SKM-1 (cell line): ENCODE measurements at regions not wholly inside any gene's neighbourhood (a gene's known extent, or its start where the extent isn't known, plus 50 kb on each side); places are given as distances from the start of the nearest gene placed in this dataset.

Experiments
- DNase-seq: peaks from one replicate; lab custom pipeline; 2025; ENCODE audit not compliant: unreplicated experiment; lab: John Stamatoyannopoulos, UW

DNA sequence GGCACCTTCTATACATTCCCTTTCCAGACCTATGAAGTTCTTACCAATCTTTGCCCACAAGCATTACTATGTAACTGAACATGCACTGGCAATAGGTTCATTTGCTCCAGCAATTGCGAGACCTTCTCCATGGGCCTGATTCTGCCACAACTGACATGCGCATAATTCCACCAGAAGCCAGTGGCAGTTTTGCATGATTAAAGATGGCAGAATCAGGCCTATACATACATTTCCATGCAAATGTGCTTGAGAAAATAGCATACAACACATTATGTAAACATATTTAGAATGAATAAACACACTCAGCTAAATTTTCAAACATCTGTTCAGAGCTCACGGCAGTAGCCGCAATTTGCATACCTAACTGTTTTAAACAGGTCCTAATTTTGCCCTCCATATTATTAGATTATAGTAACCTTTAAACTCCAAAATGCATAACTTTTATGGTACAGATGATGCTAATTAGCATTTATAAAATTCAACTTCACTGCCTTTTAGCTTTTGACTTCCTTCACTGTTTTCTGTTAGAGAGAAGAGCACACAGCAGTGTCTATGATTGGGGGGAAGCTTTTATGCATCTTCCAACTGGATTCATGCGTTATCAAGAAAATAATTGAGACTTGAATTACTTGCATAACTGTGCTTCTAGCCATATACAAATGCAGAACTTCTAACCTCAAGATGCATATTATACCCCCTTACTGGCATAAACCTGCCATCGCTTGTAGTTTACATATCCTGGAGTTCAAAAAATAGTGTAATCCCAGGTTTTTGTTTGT lies 155.3 kb upstream of the CDH19 start:
- DNase-seq: no peak

DNA sequence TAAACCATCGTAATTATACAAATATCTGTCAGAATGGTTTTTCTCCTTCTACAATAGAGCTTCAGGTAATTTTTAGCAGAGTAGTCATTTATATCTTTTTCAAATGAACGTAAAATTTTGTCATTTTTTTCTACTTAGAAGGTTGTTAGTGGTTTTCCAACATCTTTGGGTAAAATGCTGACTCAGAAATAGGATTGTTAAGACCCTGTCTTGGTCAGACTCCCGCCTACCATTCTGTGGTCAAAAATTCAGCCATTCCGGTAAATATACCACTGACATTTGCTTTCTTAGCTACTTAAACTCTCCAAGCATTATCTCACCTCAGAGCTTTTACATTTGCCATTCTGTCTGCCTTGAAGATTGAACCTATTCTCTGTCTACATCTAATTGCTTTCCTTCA lies 154.1 kb upstream of the CDH19 start:
- DNase-seq: no peak

DNA sequence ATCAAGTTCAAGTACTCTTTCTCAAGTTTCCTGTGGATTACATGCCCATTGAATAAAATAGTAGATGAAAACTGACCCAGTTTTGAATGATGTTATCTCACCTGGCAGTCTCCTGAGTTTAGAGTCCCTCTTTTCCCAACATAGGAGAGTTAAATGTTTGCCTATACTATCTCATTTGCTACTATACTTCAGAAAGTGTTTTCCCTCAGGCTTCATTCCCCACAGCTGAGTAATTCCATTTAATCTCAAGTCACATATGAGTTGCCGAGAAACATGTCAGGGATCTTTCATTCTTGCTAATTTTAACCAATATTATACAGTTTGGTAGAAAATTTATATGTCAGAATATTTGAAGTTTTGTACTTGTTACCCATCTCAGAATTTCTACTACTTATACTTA lies 150.4 kb upstream of the CDH19 start:
- DNase-seq: no peak

DNA sequence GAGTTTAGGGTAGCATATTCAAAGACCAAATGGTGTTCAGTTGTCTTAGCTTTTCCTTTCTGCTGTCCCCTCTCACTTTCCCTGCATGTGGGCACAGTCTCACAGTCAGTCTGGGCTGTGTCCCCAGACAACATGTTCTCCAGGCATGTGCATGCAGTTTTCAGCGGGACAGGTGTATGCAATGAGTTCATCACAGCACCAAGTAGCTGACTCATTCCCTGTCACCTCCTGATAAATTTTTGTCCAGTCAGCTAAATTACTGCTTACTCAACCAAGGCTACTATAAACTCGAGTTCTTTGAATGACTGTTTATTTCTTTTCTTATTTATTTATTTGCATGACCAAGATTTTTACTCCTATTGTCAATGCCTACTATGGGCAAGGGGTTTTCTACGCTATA lies 148.8 kb upstream of the CDH19 start:
- no peak for DNase-seq

DNA sequence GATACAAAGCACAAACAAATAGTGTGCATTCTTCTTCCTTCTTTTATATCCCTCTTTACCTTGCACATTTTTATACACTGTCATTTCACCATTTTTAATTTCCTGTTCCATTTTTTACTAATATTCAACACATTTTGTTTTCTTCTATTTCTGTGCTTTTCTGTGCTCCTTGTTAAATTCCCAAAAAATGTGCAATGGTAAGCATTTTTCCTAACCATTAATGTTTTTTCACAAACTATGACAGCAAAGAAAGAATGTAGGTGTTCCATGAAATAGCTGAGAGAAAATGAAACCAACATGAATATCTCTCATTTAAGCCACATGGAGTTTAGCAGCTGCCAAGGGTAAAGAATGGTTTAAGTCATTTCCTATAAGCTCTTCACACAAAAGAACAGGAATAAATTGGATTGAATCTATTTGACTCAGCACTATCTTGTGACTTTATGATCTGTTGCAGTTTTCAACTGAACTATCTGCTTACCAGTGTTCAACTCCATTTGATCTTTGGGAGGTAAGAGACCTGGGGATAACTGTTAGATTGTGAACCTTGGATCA lies 145.7 kb upstream of the CDH19 start:
- DNase-seq: no peak

DNA sequence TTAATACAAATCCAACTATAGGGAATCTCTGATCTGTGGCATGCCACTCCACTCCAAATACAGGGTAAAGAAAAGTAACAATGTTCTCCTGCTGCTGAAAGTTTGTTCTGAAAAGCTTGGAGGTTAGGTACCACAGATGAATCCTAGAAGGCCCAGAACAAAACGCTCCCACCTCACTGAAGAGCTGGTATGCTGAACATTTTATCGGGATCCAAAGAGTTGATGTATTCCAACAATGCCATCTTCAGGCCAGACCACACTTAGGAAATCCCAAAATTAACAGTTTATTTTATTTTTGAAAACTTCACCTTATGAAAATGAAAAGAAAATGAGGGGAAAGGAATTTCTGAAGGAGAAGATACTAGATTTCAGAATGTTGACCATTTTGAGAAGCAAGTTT lies 145.1 kb upstream of the CDH19 start:
- no peak for DNase-seq

DNA sequence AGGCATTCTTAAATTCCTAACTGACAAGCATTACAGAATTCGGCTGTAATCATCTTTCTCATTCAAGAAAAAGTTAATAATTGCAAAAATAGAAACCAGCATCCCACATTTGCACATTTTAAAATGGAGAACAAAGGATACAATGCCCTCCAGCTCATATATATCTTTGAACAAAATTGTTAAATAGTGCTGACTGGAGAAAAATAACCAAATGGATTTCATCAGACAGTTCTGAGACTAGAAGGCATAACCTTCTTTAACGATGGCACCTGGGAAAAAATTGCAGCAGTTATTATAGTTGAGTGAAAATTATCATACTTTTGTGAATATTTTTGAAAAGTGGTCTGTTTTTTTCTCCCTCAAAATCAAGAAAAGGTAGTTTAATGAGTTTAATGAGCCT lies 138.9 kb upstream of the CDH19 start:
- no peak for DNase-seq

DNA sequence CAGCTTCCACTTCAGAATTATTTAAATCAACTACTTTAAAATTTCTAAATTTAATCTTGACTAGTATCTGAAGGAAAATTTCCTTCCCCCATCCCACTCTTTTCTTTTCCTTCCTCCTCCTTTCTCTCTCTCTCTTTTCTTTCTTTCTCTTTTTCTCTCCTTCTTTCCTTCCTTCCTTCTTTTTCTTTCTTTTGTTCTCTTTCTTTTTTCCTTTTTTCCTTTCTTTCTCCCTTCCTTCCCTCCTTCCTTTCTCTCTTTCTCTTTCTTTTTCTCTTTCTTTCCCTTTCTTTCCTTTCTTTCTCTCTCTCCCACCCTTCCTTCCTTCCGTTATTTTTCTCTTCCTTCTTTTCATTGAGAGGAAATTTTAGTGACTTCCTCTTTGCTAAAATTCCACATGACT lies 132.0 kb upstream of the CDH19 start:
- DNase-seq: no peak

DNA sequence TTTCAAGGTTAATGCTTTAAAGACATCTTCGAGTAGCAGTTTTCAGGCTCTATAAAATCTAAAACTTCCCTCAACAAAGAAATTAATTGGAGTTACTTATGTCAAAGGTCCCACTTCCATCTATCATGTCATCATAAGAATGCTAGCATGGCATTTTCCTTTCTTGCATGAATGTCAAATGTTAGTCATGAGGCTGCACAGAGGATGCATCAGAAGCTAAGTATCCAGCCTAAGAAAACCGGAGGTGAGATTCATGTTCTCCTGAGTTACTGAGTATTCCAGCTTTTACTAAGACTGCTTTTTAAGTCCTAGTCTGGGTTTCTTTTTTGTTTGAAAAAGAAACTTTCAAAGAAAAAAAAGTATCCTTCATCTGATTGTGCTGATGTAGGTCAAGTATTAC lies 130.6 kb upstream of the CDH19 start:
- DNase-seq: no peak

DNA sequence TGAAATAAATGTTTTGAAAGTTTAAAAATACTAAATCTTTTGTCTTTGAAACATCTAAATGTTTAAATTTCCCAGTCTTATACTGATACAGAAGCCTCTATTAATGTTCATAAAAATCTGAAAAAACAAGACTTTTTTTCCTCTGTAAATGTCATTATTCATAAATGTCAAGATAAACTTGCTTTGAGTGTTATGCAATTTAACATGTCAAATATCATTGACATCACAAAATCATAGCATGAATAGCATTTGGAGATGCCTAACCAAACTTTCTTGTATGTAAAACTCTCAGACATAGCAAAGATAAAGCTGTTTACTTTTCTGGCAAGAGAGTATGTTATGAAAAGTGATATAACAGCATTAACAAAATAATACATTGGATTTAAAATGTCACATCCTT lies 128.0 kb upstream of the CDH19 start:
- no peak for DNase-seq

DNA sequence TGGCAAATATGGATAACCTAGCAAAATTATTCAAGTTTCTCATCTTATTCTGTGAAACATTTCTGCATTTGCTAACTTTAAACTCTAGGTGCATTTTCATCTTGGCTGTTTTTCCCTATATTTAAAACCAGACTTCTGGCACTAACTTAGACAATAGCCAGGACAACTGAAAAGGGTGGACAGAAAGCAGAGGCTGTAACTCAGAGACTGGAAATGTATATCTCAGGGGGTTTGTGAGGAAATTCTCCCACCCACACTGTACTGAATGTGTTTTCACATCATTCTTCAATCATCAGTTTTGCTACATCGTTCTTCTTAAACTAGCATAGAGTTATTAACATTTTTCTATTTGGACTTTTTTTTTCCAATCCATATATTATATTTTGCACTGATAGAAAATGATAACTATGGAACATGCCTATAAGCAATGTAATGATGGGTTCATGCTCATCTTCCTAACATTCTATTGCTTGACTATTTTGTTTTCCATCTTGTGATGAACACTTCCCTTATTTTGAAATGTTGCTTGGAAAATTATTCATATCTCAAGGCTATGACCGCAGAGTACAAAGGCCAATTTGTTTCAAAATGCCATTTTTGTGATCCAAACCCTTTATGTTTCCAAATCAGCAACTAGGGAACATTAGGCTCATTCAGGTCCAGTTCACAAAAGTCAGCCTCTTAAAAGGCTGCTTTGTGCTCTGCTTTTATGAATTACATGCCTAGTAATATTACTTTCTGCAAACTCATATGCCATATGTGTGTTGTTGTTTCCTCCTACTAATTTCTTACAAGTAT lies 125.8 kb upstream of the CDH19 start:
- no peak for DNase-seq

DNA sequence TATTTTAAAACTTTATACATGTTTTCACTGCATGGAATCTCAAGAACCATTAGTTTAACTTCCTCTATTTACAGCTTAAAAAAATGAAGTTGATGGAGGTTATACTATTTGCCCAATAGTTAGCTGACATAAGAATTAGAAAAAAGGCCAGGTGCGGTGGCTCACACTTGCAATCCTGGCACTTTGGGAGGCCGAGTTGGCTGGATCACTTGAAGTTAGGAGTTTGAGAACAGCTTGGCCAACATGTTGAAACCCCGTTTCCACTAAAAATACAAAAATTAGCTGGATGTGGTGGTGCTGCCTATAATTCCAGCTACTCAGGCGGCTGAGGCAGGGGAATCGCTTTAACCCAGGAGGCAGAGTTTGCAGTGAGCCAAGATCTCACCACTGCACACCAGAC lies 125.1 kb upstream of the CDH19 start:
- DNase-seq: no peak

DNA sequence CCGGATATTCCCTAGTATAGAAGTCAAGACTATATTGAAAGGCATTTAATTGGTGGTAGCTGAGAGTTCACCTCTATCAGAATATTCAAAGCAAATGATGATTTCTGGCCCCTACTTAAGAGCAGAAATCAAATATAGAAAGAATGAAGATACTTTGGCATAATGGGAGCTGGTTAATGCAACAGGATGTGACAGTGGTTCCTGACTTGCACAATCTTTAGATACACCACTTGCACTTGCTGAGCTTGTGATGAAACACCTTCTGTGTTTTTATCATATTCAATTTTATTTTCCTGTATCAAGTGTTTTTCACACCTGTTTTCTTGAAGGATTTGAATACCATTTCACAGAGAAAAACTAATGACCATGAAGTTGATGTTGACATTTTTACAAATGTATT lies 124.1 kb upstream of the CDH19 start:
- peak; percentile 40 for DNase-seq

DNA sequence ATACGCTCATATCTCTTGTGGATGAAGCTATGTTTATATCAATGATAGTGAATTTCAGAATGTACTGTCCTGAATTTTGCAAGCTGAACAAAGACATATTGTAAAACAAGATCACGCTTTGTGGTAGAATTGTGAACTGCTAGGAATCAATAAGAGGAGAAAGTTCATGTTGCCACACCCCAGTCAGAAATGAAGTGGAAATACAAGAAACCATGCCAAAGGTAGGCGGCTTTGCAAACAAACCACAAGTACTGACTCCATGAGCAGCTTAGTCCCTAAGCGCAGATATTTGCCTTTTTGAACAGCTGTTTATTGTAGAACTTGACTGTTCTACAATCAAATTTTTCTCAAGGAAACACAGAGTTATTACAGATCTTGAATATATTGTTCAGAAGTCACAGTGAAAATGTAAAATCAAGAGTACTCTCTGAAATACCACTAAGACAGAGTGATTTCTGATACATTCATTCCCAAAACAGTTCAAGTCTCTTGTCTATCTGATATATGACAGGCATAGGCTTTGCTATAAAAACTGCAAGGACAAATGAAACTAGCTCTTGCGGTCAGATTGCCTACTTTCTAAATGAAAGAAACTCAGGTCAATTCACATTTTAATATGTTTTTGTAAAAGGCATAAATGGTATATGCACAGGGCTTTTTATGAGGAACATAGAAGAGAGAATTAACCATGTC lies 120.9 kb upstream of the CDH19 start:
- DNase-seq: no peak

DNA sequence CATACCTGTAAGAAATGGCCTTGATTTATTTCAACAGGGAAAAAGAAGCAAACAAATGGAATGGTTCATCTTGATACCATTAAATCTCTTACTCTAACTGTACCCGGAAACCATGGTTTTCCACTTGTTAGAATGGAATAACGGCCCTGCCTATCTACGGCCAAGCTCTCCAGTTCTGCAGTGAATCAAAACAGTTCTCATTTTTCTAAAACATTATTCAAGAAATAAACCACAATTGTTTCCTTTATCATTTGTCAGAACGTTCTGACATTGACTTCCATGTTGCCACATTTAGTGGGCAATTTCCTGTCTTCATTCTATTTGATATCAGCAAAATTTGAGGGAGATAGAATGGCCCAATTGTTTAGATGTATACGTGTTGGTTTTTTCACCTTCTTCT lies 118.8 kb upstream of the CDH19 start:
- no peak for DNase-seq

DNA sequence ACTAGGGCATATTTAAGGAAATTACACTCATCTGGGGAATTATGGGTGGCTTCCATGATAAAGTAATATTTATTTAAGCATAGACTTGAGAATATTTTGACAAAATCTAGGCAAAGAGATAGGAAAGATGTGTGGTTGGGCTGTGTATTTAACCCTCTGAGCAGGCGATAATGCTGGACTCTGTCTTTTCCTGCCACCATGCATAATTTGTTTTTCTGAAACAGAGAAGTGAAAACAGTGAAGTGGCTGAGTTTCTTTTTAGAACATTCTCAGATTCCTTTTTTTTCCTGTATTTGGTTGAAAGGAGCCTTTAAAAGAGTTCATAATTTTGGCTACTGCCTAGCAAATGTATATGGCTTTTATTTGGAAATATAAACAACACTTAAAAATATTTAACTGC lies 104.8 kb upstream of the CDH19 start:
- no peak for DNase-seq

DNA sequence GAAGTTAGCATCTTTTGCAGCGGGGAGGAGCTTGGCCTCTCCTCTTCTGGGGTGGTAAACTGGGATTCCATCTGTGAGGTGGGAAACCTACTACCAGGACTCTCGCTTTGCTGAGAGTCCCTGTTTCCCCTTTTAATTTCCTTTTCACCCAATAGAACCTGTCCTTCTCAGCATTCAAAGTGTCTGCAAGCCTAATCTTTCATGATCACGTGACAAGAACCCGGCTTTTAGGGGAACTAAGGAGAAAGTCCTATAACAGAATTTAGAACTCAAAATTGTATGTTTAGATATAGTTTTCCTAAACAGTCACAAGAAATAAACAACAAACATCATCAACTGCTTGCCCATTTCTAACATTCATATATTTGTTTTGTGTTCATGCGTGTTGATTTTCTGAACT lies 103.6 kb upstream of the CDH19 start:
- DNase-seq: no peak

DNA sequence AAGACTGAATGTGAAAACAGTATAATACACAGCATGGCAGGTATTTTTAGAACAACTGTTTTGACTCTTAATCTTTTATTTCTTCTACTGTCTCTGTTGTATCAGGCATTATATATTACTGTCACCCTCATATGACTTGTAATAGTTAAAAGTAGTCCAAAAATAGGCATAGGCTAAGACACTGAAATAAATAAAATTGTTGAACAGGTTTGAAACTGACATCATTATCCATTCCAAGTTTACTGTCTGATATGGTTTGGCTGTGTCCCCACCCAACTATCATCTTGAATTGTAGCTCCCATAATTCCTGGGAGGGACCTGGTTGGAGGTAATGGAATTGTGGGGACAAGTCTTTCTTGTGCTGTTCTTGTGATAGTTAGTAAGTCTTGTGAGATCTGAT lies 91.4 kb upstream of the CDH19 start:
- DNase-seq: no peak

DNA sequence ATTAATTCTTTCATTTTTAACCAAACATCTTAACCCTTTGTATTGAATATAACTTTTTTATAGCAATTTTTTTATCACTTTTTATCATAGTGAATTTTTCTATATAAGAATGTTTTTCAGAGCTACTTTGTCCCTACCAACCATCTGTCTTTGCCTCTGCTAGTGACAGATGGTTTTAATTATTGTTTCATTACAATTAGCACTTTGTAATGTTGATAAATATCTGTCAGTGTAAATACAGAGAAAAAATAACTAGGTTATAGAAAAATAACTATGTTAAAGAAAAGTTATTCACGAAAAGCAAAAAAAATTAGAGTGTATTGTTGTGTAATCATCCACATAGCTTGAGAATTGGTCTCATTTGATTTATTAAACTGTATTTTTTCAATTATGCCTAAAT lies 91.0 kb upstream of the CDH19 start:
- DNase-seq: no peak

DNA sequence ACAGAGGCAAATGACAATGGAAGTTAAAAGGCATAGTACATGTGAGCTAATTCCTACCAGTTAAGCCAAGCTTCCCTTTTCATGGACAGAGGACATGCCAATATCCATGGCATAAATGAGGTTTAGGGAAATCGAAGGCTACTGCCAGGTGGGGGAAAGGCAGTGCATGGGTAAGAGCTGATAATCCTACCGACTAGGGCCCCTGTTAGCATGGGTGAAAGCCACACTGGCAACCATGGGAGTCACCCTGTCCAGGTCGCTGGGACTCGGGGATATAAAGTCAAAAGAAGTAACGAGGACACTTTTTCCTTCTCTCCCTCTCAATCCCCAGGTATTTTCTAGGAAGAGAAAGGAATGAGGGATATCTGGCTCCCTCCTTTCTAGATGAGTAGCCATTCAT lies 83.7 kb upstream of the CDH19 start:
- DNase-seq: no peak

DNA sequence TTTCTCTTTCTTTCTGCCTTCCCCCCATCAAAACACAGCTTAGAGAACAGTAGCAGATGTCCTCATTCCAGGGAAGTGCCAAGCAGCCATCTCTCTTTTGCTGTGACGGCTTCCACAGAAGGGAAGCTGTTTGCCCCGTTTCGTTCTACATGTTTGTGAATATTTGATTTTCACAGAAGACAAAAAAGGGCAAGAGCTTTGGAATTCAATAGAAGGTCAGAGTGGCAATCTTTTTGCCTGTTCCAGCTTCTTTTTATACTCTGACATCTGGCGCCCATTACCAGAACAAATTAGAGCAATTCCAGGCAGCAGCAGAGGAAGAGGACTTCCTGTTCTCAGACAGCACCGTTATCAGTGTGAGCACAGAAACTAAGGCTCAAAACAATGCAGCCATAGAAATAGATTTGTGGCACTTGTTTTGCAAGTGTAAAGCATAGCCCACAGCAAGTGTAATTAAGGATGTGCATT lies 79.0 kb upstream of the CDH19 start:
- DNase-seq: no peak

DNA sequence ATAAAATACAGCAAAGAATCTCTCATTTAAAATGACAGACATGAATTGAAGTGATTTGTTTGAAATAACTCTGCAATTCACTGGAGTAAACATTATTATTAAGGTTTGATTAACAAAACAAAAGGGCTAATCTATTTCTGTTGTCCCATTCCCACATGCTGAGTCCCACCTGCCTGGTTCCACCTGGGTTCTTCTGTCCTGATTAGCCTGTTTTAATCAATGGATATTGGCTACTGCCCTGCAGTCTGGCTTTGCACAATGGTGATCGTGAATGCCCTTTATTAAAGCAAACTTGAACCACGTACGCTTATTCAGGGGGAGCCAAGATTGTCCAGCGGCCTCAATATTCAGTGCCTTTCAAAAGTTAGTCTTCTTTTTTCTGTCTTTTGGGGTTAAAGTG lies 72.8 kb upstream of the CDH19 start:
- no peak for DNase-seq
